ENCODE measurements at regions not wholly inside any gene's neighbourhood (a gene's known extent, or its start where the extent isn't known, plus 50 kb on each side); places are given as distances from the start of the nearest gene placed in this dataset.

- Histone ChIP-seq H3K9ac (ENCODE audit: low read length) (no peak overlapping the region), H3K27ac (ENCODE audit: low read depth, low read length) (no peak overlapping the region), H3K36me3 (ENCODE audit: control insufficient read depth, insufficient read depth, low read length) (no peaks in the 10 kb centered on the region), H3K4me3 (ENCODE audit: low read length) (no peak overlapping the region), H3K27me3 (ENCODE audit: control insufficient read depth, insufficient read depth, low read length) (no peaks in the 10 kb centered on the region), H3K4me1 (ENCODE audit: control insufficient read depth, insufficient read depth, low read length) (no peaks in the 10 kb centered on the region)
Observed at GRCh38 chr1:87239997-87240605, 88.6 kb upstream of the LMO4 start.

DNA sequence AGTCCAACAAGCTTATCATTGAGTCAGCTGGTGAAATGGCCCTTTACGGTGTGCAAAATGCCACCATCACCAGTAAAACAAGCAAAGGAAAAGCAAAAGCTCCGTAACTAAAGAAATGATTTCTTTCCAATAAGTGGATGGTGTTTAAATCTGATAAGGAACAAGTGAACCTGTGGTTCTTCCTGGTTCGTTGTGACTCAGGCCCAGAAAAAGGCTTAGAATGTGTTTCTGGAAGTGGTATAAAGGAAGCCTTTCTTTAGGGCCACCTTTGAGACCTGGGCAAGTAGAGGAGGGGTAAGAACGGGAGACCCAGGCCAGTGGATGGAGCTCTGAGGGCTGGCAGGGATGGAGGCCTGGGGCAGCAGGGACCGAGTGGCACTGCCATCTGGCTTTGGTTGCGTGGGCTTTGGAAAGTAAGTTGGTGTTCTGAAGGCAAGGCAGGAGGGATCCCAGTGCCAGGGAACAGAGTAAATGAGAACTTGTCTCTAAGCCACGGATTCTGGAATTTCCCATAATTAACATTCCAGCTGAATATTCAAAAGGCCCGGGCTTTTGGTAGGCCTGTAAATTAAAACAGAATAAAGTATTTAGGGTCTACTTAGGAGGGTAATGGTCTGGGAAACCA, 87.9 kb upstream of the LMO4 start:
- no peaks in the 10 kb centered on the region for H3K4me1 ChIP-seq (ENCODE audit: control insufficient read depth, insufficient read depth, low read length)
- H3K27ac ChIP-seq (ENCODE audit: low read depth, low read length), result no peak overlapping the region
- H3K9ac ChIP-seq (ENCODE audit: low read length), result no peak overlapping the region
- no peaks in the 10 kb centered on the region for H3K27me3 ChIP-seq (ENCODE audit: control insufficient read depth, insufficient read depth, low read length)
- no peak overlapping the region for H3K4me3 ChIP-seq (ENCODE audit: low read length)
- no peaks in the 10 kb centered on the region for H3K36me3 ChIP-seq (ENCODE audit: control insufficient read depth, insufficient read depth, low read length)

DNA sequence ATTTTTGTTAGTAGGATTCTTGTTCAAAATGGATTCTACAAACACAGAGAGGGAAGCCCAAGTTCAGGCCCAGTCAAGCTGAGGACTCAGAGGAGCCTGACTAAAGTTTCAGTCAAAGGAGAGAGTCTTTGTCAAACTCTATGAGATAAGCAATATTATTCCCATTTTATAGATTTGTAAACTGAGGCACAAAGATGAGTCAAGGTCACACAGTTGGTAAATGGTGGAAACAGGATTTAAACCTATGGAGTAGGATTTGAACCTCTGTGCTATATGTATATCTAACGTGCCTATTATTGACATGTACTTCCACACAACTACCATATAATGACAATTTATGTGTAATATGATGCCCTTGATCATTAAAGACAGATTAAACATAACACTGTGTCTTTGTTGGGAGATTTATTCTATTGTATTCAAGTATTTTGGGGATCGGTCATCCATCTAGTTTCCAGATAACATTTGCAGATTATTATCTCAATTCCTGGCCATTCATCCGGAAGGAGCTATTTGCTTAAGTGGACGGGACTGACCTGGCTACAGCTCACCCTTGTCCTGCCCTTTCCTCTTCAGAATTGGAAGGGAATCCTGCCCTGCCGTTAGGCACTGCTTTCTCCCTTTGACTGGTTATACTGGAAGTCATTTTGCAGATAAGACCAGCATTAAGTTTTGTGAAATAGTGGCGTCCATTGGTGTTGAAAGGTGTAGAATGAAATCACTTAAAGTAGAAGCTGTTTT, 86.1 kb upstream of the LMO4 start:
- H3K27me3 ChIP-seq (ENCODE audit: control insufficient read depth, insufficient read depth, low read length), result no peaks in the 10 kb centered on the region
- no peak overlapping the region for H3K4me3 ChIP-seq (ENCODE audit: low read length)
- H3K4me1 ChIP-seq (ENCODE audit: control insufficient read depth, insufficient read depth, low read length), result no peaks in the 10 kb centered on the region
- no peak overlapping the region for H3K9ac ChIP-seq (ENCODE audit: low read length)
- no peaks in the 10 kb centered on the region for H3K36me3 ChIP-seq (ENCODE audit: control insufficient read depth, insufficient read depth, low read length)
- no peak overlapping the region for H3K27ac ChIP-seq (ENCODE audit: low read depth, low read length)

- Histone ChIP-seq H3K4me3 (ENCODE audit: low read length) (no peak overlapping the region), H3K9ac (ENCODE audit: low read length) (no peak overlapping the region), H3K36me3 (ENCODE audit: control insufficient read depth, insufficient read depth, low read length) (no peaks in the 10 kb centered on the region), H3K27ac (ENCODE audit: low read depth, low read length) (no peak overlapping the region), H3K4me1 (ENCODE audit: control insufficient read depth, insufficient read depth, low read length) (no peaks in the 10 kb centered on the region), H3K27me3 (ENCODE audit: control insufficient read depth, insufficient read depth, low read length) (no peaks in the 10 kb centered on the region)
Observed at GRCh38 chr1:87243573-87243972, 85.1 kb upstream of the LMO4 start.

DNA sequence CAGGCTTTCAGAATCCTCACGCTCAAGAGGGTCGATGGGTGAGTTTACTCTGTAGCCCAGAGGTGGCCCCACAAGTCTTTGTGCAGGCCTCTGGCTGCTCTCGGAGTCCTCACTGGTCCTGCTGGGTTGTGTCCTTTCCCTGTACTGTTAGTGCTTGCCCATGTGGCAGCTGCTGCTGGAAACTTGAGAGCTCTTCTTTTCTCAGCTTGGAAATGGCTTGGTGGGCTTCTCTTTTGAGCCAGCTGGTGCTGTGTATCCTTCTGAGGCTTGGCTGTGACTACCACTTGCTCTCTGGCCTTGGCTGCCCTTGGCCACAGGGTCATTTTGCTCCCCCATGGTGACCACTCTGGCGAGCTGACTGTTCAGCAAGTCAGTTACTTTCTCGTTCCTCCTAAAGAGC, 82.2 kb upstream of the LMO4 start:
- Histone ChIP-seq H3K9ac (ENCODE audit: low read length) (no peak overlapping the region), H3K27me3 (ENCODE audit: control insufficient read depth, insufficient read depth, low read length) (no peaks in the 10 kb centered on the region), H3K4me1 (ENCODE audit: control insufficient read depth, insufficient read depth, low read length) (no peaks in the 10 kb centered on the region), H3K36me3 (ENCODE audit: control insufficient read depth, insufficient read depth, low read length) (no peaks in the 10 kb centered on the region), H3K4me3 (ENCODE audit: low read length) (no peak overlapping the region), H3K27ac (ENCODE audit: low read depth, low read length) (no peak overlapping the region)

DNA sequence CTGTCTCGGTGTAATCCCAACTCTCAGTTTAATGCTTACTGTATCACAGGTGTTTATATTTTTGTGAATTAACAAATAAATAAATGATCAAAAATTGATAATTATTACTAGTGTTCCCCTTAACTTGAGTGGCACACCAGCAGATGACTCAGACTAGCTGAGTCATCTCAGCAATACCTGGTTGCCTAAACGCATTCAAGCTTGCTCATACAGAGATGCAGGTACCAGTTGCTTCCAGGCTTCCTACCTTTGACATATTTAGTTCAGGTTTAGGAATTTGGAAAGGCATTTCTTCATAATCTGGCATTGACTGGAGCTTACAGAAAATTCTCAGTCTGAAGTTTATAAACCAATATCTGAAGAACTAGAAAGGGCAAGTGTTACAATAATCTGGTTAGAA, 78.9 kb upstream of the LMO4 start:
- H3K9ac ChIP-seq (ENCODE audit: low read length), result no peak overlapping the region
- H3K27ac ChIP-seq (ENCODE audit: low read depth, low read length), result no peak overlapping the region
- no peaks in the 10 kb centered on the region for H3K36me3 ChIP-seq (ENCODE audit: control insufficient read depth, insufficient read depth, low read length)
- H3K4me3 ChIP-seq (ENCODE audit: low read length), result no peak overlapping the region
- H3K27me3 ChIP-seq (ENCODE audit: control insufficient read depth, insufficient read depth, low read length), result no peaks in the 10 kb centered on the region
- H3K4me1 ChIP-seq (ENCODE audit: control insufficient read depth, insufficient read depth, low read length), result no peaks in the 10 kb centered on the region

- no peak overlapping the region for H3K9ac ChIP-seq (ENCODE audit: low read length)
- no peak overlapping the region for H3K4me3 ChIP-seq (ENCODE audit: low read length)
- H3K27me3 ChIP-seq (ENCODE audit: control insufficient read depth, insufficient read depth, low read length), result no peaks in the 10 kb centered on the region
- H3K27ac ChIP-seq (ENCODE audit: low read depth, low read length), result no peak overlapping the region
- no peaks in the 10 kb centered on the region for H3K36me3 ChIP-seq (ENCODE audit: control insufficient read depth, insufficient read depth, low read length)
- H3K4me1 ChIP-seq (ENCODE audit: control insufficient read depth, insufficient read depth, low read length), result no peaks in the 10 kb centered on the region
Observed at GRCh38 chr1:87250336-87250735, 78.3 kb upstream of the LMO4 start.

DNA sequence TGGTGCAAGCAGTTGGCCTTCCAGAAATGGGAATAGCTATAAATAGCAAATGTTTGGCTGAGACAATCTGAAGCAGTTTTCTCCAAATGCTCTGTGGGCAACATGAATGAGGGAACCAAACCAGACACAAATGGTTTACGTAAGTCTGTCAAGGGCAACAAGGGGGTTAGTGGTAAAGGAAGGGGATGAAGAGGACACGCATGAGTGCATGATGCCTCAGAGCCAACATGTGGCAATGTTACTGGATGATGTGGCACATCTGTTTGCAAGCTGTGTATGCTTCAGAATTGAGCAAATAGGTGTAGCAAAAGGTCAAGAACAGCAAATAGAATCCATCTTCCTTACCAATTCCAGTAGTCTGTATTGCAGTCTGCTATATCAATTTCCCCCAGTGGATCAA, 76.3 kb upstream of the LMO4 start:
- Histone ChIP-seq H3K4me1 (ENCODE audit: control insufficient read depth, insufficient read depth, low read length) (no peaks in the 10 kb centered on the region), H3K36me3 (ENCODE audit: control insufficient read depth, insufficient read depth, low read length) (no peaks in the 10 kb centered on the region), H3K27ac (ENCODE audit: low read depth, low read length) (no peak overlapping the region), H3K4me3 (ENCODE audit: low read length) (no peak overlapping the region), H3K27me3 (ENCODE audit: control insufficient read depth, insufficient read depth, low read length) (no peaks in the 10 kb centered on the region), H3K9ac (ENCODE audit: low read length) (no peak overlapping the region)

DNA sequence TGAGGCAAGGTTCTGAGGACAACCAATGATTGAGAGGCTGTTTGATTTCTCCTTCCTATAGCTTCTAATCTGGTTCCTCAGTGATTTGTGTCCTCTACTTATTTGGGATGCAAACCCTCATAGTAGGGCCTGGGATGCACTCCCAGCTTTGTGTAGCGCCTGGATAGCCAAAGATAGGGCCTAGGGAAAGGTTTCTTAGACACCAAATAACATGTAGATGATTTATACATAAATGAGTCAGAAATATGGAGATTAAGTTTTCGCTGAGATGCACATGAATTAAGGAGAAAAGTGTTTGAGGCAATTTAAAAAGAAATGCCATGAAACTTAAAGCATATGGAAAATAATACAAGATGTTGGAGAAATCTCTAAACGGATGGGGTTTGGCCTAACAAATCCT, 66.0 kb upstream of the LMO4 start:
- Histone ChIP-seq H3K9ac (ENCODE audit: low read length) (no peak overlapping the region), H3K27me3 (ENCODE audit: control insufficient read depth, insufficient read depth, low read length) (no peaks in the 10 kb centered on the region), H3K36me3 (ENCODE audit: control insufficient read depth, insufficient read depth, low read length) (no peaks in the 10 kb centered on the region)

GRCh38 chr1:87263281-87263680, 65.4 kb upstream of the LMO4 start:
- no peak overlapping the region for H3K9ac ChIP-seq (ENCODE audit: low read length)
- no peaks in the 10 kb centered on the region for H3K27me3 ChIP-seq (ENCODE audit: control insufficient read depth, insufficient read depth, low read length)
- no peak overlapping the region for H3K4me3 ChIP-seq (ENCODE audit: low read length)
- no peaks in the 10 kb centered on the region for H3K4me1 ChIP-seq (ENCODE audit: control insufficient read depth, insufficient read depth, low read length)
- no peaks in the 10 kb centered on the region for H3K36me3 ChIP-seq (ENCODE audit: control insufficient read depth, insufficient read depth, low read length)
- no peak overlapping the region for H3K27ac ChIP-seq (ENCODE audit: low read depth, low read length)

More for the DNA sequence above, 66.0 kb upstream of the LMO4 start:
- H3K4me3 ChIP-seq (ENCODE audit: low read length), result no peak overlapping the region
- H3K4me1 ChIP-seq (ENCODE audit: control insufficient read depth, insufficient read depth, low read length), result no peaks in the 10 kb centered on the region
- no peak overlapping the region for H3K27ac ChIP-seq (ENCODE audit: low read depth, low read length)

- H3K4me1 ChIP-seq (ENCODE audit: control insufficient read depth, insufficient read depth, low read length), result no peaks in the 10 kb centered on the region
- no peaks in the 10 kb centered on the region for H3K27me3 ChIP-seq (ENCODE audit: control insufficient read depth, insufficient read depth, low read length)
- H3K4me3 ChIP-seq (ENCODE audit: low read length), result no peak overlapping the region
- no peak overlapping the region for H3K27ac ChIP-seq (ENCODE audit: low read depth, low read length)
- no peak overlapping the region for H3K9ac ChIP-seq (ENCODE audit: low read length)
- H3K36me3 ChIP-seq (ENCODE audit: control insufficient read depth, insufficient read depth, low read length), result no peaks in the 10 kb centered on the region
Observed at GRCh38 chr1:87263785-87264184, 64.9 kb upstream of the LMO4 start.

GRCh38 chr1:87264976-87265375, 63.7 kb upstream of the LMO4 start:
- Histone ChIP-seq H3K27ac (ENCODE audit: low read depth, low read length) (no peak overlapping the region), H3K36me3 (ENCODE audit: control insufficient read depth, insufficient read depth, low read length) (no peaks in the 10 kb centered on the region), H3K4me3 (ENCODE audit: low read length) (no peak overlapping the region), H3K9ac (ENCODE audit: low read length) (no peak overlapping the region), H3K4me1 (ENCODE audit: control insufficient read depth, insufficient read depth, low read length) (no peaks in the 10 kb centered on the region), H3K27me3 (ENCODE audit: control insufficient read depth, insufficient read depth, low read length) (no peaks in the 10 kb centered on the region)

GRCh38 chr1:87265786-87266185, 62.9 kb upstream of the LMO4 start:
- no peak overlapping the region for H3K27ac ChIP-seq (ENCODE audit: low read depth, low read length)
- H3K4me3 ChIP-seq (ENCODE audit: low read length), result no peak overlapping the region
- H3K36me3 ChIP-seq (ENCODE audit: control insufficient read depth, insufficient read depth, low read length), result no peaks in the 10 kb centered on the region
- no peak overlapping the region for H3K9ac ChIP-seq (ENCODE audit: low read length)
- H3K4me1 ChIP-seq (ENCODE audit: control insufficient read depth, insufficient read depth, low read length), result no peaks in the 10 kb centered on the region
- H3K27me3 ChIP-seq (ENCODE audit: control insufficient read depth, insufficient read depth, low read length), result no peaks in the 10 kb centered on the region

Measured in rectal smooth muscle tissue (tissue), 1 donor.